Renal pelvis (tissue), 1 donor: ENCODE measurements at regions not wholly inside any gene's neighbourhood (a gene's known extent, or its start where the extent isn't known, plus 50 kb on each side); places are given as distances from the start of the nearest gene placed in this dataset.

Experiments used
- DNase-seq: peaks from one replicate; pipeline ENCODE4 v3.0.0-alpha.2; 2013

DNA sequence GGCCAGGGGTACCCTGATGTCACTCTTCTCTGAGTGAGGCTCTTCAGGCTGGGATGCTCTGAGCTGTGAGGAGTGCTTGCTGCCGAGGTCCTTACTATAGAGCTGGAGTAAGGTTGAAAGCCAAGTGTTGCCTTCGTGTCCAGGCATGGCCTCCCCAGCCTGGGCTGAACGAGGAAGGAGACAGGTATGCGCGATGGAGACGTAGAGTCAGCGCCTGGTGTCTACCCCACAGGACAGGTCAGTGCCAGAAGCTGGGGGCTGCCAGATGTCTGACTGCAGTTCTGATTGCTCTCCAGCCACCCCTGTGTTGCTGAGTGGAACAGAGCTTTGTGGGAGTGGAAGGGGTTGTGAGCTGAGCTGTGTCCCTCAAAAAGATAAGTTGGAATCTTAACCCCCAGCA, 135.8 kb upstream of the AJAP1 start:
- no peak for DNase-seq

DNA sequence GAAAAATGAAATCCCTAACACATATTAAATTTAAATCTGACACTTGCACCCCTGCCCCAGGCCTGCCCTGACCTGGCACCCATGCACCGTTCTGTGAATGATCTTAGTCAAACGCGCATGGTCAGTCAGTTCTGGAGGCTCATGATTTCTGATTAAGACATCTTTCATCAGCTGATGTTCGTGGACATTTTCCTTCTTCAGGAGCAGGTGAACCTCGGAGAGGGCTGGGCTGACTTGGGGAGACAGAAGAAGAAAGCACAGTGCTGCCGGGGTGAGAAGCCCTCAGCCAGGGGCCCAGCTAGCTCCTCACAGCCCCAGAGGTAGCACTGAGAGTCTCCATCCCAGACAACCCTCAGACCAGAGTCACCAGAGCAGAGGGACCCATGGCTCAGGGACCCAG, 134.5 kb upstream of the AJAP1 start:
- no peak for DNase-seq

DNA sequence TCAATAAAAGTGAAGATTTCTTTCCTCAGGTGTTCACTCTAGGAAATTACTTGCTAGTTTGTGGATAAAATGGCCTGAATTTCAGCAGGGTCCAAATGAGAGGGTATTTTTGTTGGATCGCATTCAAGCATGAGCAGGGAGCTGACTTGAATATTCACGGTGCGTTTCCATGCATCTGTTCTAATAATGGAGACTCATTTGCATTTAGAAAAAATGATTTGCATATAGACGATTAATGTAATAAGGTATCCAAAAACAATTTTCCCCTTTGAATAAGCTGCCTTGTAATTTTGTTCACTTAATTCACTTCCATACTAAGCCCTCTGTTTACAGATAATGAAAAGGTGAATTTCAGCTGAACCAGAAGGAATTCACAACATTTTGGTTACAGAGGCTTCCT, 130.9 kb upstream of the AJAP1 start:
- no peak for DNase-seq

DNA sequence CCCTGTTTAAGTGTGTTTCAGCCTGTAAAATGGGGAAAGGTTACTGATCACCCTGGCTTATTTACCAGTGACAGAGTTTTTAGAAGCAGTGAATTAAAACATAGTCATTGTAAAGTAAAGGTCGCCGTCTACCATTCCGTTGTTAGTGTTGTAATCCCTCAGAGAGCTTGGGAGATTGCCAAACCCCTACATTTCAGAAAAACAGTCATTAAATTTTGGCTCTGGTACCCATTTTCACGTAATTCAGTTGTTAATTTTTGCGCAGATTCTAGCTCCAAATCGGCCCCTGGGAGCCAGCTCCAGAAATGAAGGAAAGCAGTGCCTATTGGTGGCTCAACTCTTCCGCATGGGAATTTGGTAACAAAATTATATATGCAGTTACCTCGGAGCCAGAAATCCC, 127.7 kb upstream of the AJAP1 start:
- DNase-seq = no peak

DNA sequence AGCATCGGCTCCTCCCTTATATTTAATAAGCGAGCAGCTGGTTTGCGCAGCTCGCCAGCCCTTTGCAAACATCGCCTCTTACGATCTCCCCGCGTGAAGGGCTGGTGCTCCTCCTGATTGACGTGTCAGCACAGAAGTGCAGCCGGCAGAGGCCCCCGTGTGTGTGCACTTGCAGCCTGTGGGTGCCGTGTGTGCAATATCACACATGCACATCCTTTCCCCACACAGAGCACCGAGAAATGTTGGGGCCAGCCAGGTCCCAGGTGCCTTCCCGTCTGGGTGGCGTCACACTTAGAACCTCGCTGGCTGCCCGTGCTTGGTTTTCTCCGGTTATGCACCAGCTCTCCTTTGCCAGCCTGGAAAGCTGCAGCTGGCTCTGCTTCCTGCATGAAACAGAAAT, 126.6 kb upstream of the AJAP1 start:
- no peak for DNase-seq

DNA sequence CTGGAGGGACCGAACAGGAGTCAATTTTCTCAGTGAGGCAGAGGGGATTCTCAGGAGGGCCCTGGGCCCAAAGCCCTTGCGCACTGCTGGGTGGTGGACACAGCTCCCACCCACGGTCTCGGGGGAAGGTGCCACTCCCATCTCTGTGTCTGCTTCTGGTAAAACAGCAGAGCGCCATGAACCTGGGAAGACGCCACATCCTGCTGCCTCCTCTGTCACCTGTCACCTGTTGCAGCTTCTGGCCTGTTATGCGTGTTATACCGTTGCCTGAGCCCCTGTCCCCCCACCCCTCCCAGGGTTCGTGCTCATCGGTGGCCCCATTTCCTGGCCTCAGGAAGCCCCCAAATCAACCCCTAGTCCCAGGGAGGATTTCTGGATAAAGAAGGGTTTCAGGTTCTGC, 125.8 kb upstream of the AJAP1 start:
- DNase-seq = no peak

DNA sequence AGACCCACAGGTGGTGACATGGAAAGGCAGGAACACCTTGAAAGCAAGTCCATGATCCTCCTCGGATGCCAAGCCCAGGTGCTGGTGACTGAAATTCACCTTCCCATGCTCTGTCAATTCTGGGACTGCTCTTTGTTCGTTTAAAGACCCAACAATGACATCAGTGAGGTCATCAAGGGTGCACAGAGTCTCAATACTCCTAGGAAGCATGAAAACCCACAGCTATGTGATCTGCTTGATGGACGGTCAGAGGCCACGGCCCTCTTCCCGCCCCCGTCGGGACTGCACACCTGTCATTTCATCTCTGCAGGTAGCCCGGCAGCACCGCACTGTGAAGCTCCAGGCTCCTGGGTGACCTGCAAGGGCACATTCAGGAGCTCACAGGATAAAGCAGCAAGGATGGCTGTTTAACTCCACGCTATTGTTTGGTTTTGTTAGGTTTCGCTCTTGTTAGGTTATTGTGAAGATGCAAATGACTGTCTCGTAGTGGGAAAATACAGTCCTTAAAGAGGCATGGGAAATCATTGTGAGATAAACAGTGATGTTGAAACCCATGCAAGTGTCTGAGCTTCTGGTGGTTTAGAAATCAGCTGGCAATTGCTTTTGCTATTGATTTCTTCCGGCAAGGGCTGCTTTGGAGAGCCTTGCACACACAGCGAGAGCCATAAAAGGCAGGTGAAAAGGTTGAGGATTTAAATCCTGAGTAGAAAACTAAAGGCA, 124.8 kb upstream of the AJAP1 start:
- no peak for DNase-seq

DNA sequence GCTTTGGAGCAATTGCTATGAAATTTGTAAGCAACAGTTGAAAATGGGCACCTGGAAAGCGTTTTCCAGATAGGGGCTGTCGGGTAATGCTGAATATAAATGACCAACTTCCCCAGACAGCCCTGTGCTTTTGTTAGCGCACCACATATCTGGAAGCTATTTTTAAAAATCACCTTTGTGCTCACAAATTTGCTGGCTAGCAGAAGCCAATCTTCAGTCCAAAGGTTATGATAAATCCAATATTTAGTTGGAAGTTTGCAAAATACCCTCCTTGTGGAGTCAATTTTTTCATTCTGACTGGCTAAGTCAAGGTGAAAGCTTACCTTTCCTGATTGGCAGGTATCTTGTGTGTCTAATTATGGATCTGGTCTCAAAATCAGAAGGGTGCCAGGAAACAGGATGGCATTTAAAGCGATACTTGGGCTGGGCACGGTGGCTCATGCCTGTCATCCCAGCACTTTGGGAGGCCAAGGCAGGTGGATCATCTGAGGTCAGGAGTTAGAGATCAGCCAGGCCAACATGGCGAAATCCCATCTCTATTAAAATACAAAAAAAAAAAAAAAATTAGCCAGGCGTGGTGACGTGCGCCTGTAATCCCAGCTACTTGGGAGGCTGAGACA, 124.1 kb upstream of the AJAP1 start:
- DNase-seq = no peak

DNA sequence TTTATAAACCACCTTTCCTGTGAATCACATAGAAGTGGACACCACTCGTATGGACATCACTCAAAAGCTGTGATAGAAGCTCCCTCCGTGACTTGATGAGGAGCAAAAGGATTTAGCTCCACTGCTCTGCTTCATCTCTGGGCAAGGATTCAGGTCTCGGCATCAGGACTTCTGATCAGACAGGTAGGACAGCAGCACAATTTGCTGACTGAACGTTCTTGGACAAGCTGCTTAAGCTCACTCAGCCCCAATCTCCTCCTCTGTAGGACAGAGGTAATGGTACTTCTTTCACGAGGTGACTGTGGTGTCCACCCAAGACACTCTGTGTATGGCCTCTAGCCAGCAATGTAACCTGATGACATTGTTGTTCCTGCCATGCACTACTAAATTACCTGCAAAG, 122.6 kb upstream of the AJAP1 start:
- DNase-seq = no peak

DNA sequence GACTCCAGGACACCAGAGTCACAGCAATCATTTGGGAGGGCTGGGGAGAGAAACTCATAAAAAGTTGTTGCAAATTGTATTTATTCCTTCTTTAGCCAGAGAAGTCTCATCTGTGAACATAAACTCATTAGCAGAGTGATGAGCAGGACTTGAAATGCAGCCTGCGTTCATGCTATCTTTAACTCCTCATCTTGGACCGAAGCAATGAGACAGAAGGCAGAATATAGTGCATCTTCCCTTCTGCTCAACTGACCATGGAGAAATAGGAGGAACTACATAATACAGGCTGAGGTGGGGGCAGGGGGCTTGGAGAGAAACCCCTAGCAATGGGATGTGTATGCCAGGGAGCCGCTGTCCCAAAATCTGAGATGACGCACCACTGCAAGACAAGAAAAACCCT, 121.8 kb upstream of the AJAP1 start:
- no peak for DNase-seq

DNA sequence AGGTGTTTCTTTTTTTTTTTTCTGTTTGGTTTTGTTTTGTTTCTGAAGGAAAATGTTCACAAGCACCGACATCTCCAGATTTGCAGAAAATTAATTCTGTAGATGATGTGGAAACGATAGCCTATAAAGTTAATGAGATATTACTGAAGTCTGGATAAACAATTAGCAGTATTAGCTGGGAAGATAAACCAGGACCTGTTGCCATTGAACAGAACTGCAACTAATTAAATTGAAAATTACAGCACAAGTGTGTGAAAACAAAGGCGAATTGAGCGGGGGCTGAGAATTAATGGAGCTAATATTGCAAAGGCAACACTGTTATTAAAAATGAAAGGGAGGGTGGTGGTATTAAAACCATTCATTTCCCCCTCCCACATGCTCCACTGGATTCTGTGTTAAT, 107.5 kb upstream of the AJAP1 start:
- no peak for DNase-seq

DNA sequence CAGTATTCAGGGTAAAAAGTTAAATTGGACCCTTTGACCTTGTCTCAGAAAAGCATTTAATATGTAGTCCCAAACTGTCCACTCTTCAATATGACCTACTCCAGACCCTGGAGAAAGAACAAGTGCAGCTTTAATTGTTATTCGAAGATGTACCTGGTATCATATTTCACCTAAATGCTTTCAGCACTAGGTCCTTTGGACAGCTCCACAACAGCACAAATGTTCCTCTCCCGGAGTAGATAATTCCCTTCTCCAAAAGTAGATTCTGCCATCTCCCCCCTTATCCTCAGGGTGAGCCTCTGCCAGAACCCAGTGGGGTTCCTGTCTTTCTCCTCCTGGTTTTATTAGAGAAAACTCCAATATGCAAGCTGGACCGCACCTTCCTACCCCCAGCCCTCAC, 104.5 kb upstream of the AJAP1 start:
- DNase-seq = peak; percentile 52

DNA sequence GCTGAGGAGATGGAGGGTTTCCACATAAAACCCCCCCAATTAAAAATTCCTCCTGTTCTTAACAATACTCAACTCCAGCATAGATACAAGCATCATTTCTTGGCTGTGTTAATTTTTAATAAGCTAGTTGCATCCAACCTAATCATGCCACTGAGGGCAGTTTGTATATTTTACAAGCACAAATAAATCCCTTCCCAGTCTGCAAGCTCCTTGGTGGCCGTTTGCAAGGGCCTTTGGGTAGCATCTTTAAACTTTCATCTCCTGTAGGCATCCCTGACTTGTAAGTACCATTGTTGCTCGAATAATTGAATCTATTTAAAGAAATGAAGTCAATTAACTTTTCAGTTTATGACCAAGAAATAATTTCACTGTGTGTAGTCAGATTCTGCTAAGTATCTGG, 103.5 kb upstream of the AJAP1 start:
- DNase-seq = no peak

DNA sequence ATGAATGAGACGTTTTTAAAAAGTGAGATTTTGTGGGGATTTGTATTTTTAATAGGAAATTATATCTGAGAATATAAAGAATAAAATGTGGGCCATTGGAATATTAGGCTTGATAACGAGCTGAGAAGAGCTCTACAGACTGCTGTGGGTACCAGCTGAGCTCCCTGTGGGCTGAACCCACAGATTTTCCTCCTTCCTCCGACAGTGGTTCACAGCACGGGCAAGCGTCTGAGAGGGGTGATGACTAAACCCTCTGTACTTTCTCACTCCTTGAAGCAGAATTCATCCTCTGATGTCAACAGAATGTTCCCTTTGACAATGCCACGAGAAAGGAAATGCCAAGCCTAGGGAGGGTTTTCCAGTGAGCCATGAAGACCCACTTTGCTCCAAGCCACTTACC, 102.7 kb upstream of the AJAP1 start:
- no peak for DNase-seq

DNA sequence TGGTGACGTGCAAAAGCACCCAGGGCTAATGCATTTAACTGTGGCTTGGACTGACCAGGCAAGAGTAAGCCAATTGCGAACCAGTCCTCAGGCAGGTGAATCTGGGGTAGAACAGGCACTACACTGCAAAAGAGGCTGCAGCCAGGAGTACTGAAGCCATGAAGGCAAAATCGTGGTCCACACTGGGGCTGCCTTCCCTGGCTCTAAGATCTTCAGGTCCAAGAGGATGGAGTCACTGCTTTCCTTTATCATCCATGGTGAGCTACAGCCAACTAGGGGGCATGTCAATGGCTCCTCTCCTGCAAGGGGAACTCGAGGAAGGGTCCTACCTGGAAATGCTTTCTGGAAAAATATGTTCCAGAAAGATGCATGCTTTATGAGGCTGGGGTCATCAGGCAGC, 100.6 kb upstream of the AJAP1 start:
- no peak for DNase-seq

DNA sequence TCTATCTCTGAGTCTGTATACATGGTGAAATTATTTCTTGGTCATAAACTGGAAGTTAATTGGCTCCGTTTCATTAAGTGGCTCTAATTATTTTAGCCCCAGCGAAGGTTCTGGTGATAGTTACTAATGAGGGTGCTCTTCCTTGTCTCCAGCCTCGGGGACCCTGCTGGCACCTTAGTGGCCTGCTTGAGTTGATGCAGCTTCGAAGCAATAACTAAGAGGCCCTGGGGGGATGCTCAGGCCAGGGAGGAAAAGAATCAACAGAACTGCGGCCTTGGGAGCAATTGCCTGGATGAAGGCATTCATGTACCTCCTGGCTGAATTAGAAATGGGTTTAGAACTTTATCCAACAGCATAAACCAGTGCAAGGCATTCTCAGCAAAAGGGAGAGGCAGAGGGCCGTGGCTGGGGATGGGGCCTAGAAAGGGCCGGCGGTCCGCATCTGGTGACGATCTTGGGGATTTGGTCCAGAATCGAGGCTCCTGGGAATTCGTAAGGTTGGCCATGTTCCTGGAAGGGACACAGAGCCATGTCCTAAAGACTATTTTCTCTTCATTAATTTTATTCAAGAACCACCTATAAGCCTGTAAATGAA, 100.0 kb upstream of the AJAP1 start:
- DNase-seq = no peak

DNA sequence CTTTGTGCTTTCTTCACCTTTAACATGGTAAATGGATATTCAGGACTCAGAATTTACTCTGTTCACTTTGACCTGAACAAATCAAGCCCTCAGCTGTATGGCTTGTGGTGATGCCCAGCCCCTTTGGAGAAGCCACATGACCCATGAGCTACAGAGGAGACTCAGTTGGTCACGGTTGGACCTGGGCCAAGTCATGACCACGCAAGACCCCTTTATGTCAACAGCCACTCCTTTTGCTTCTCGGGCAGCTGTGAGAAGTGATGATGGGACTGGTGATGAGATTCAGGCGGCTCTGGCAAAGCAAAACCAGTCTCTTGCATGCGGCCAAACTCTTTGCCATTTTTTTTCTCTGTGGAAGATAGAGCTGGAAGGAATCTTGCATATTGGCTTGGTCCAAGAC, 96.5 kb upstream of the AJAP1 start:
- DNase-seq = no peak

DNA sequence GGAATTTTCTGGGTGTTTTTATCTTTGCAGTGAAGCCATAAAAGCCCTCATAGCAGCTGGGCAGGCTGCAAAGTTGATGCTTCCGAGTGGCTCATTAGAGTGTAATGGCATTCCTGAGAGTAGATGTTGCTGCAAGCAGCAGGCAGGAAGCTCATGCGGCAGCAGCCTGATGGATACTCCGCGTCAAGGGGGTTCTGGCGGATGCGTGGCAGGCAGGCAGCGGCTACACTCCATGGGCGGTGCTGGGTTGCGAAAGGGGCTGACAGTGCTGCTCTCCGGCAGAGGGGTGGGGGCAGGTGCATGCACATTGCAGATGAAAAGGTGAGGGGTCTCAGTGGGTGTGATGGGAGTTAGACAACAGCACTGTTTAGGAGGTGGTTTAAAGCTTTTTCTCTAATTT, 93.2 kb upstream of the AJAP1 start:
- no peak for DNase-seq

DNA sequence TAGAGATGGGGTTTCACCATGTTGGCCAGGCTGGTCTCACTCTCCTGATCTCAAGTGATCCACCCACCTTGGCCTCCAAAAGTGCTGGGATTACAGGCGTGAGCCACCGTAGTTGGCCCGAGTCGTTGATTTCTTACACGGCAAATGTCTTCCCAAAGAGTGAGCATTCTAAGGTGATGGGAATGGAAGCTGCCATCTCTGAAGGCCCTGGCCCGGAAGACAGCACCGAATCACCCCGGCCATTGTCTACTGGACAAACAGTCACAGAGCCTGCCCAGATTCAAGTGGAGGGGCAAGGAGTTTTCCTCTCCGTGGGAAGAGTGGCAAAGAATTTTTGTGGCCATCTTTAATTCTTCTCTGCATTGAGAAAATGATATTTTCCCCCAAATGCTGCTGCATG, 92.1 kb upstream of the AJAP1 start:
- no peak for DNase-seq

DNA sequence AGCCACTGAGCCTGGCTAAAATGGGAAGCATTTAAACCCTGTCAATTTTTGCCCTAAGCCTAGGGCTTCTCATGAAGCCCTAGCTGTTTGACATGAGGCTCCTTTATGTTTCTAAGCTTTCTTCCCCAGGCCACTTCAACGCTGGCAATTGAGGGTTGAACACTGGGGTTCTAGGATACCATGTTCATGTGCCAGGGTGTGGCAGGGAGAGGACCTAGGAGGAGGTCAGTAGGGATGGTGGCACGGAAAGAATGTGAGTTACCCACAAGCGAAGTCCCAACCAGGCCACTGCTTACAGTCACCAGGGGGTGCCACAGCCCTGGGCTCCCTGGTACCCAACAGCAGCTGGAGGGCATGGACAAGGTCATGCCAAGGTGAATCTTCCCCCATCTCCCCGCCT, 90.8 kb upstream of the AJAP1 start:
- DNase-seq = no peak

DNA sequence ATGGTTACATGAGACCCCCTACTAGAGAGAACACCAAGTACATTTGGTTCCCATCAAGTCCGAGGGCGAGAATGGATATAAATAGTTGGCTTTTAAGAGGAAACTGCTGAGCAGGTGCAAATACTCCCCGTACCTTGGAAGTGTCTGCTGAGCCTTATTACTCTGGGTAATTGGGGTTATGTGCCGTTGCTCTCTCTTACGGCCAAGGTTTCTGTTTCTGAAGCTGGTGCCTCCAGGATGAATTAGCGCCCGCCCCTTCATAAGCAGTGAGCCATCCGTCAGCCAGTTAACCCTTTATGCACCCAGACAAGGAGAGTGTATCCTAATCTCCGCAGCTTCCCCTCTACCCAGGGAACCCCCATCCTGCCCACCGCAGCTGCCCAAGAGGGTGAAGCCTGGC, 90.4 kb upstream of the AJAP1 start:
- DNase-seq = no peak

DNA sequence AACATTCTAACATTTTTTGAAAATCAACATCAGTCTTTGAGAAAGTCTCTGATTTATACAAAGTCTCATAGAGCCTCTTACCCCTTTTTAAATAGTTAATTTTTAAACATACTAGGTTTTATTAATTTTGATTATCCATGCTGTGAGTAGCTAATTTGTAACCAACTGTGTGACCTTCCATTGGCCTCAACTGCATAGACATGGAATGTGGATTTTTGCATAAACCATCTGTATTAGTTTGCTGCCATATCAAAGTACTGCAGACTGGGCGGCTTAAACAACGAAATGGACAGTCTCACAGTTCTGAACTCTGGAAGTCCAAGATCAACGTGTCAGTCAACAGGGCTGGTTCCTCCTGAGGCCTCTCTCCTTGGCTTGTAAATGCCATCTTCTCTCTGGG, 89.2 kb upstream of the AJAP1 start:
- DNase-seq = no peak

DNA sequence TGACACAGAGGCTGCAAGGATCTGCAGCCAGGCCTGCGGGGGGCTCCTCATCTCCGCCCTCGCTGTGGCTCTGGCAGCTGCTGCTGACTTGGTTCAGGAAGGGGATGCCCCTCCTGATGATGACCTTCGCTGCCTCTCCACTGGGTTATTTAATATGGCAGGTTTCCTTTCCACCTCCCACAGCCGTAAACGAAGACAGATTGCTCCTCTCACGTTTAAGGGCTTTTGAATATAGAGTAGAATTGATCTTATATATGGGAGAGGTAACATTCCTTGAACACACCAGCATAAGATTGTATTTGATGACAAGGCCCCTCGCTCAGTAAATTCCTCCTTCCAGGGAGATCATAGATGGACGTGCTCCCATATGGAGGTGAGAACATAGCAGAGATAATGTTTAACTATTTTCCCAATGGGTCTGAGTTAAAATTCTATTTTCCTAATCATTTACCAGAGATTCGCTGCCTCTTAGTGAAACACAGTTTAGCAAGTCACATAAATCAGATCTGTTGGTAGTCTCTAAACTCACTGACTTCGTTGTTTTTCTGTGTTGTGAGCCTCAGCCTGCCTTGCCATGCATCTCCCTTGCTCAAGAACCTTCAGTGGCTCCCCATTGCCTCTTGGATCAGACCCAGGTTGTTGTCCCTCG, 88.5 kb upstream of the AJAP1 start:
- no peak for DNase-seq
